Trophoblast cell (in vitro differentiated cells and primary cell): ENCODE measurements at regions not wholly inside any gene's neighbourhood (a gene's known extent, or its start where the extent isn't known, plus 50 kb on each side); places are given as distances from the start of the nearest gene placed in this dataset.

Source experiments
- DNase-seq, 2 donors: peaks; one replicate each; pipeline ENCODE4 v3.0.0-alpha.2; 2016
- H2AFZ ChIP-seq: 2 replicates; pipeline ENCODE4 v1.6.1; 2013; ENCODE audit warnings: low read length, moderate library complexity, mild to moderate bottlenecking; ENCODE audit not compliant: insufficient read depth, poor library complexity
- H2AK5ac ChIP-seq: 2 replicates; pipeline ENCODE4 v1.6.1; 2013; ENCODE audit warnings: mild to moderate bottlenecking, low read length
- H2BK120ac ChIP-seq: 2 replicates; pipeline ENCODE4 v1.6.1; 2013; ENCODE audit warnings: low read length, mild to moderate bottlenecking, moderate library complexity; ENCODE audit not compliant: insufficient read depth, poor library complexity
- H2BK12ac ChIP-seq: 2 replicates; pipeline ENCODE4 v1.6.1; 2013; ENCODE audit warnings: mild to moderate bottlenecking, low read length, moderate library complexity
- H2BK5ac ChIP-seq: 2 replicates; pipeline ENCODE4 v1.6.1; 2013; ENCODE audit warnings: low read length, low read depth, moderate library complexity, mild to moderate bottlenecking; ENCODE audit not compliant: poor library complexity
- H3K14ac ChIP-seq: 2 replicates; pipeline ENCODE4 v1.6.1; 2013; ENCODE audit warnings: mild to moderate bottlenecking, low read length
- H3K18ac ChIP-seq: 2 replicates; pipeline ENCODE4 v1.6.1; 2013; ENCODE audit warnings: mild to moderate bottlenecking, low read length
- H3K23ac ChIP-seq: 2 replicates; pipeline ENCODE4 v1.6.1; 2013; ENCODE audit warnings: low read length
- H3K27ac ChIP-seq: 2 replicates; pipeline ENCODE4 v1.5.1; 2013; ENCODE audit warnings: low read depth, mild to moderate bottlenecking, inconsistent platforms, low read length, moderate library complexity
- H3K27me3 ChIP-seq: 2 replicates; pipeline ENCODE4 v1.6.1; 2013; ENCODE audit warnings: inconsistent platforms, mild to moderate bottlenecking, low read length, moderate library complexity; ENCODE audit not compliant: insufficient read depth
- H3K36me3 ChIP-seq, 2 experiments: 1 replicate in 1 of 2; 2 replicates in 1 of 2; pipeline ENCODE4 v1.6.1; 2013; ENCODE audit warnings: low read length in 2 of 2, mild to moderate bottlenecking in 2 of 2, moderate library complexity in 1 of 2; ENCODE audit not compliant: insufficient read depth in 2 of 2, control insufficient read depth in 1 of 2
- H3K4ac ChIP-seq: 2 replicates; pipeline ENCODE4 v1.6.1; 2013; ENCODE audit warnings: low read depth, mild to moderate bottlenecking, low read length, moderate library complexity
- H3K4me1 ChIP-seq, 2 experiments: 1 replicate in 1 of 2; 2 replicates in 1 of 2; pipeline ENCODE4 v1.6.1; 2013; ENCODE audit warnings: low read length in 2 of 2, mild to moderate bottlenecking in 2 of 2, moderate library complexity in 1 of 2; ENCODE audit not compliant: insufficient read depth in 2 of 2, control insufficient read depth in 1 of 2
- H3K4me2 ChIP-seq: 2 replicates; pipeline ENCODE4 v1.6.1; 2013; ENCODE audit warnings: inconsistent platforms, mild to moderate bottlenecking, low read length, moderate library complexity
- H3K4me3 ChIP-seq: 2 replicates; pipeline ENCODE4 v1.5.1; 2013; ENCODE audit warnings: mild to moderate bottlenecking, low read depth, low read length, inconsistent platforms
- H3K79me1 ChIP-seq: one replicate; pipeline ENCODE4 v1.6.1; 2013; ENCODE audit warnings: low read length
- H3K79me2 ChIP-seq: 2 replicates; pipeline ENCODE4 v1.6.1; 2013; ENCODE audit warnings: low read length, mild to moderate bottlenecking; ENCODE audit not compliant: control insufficient read depth, insufficient read depth, poor library complexity
- H3K9ac ChIP-seq: 2 replicates; pipeline ENCODE4 v1.6.1; 2013; ENCODE audit warnings: mild to moderate bottlenecking, low read length
- H3K9me3 ChIP-seq: 2 replicates; pipeline ENCODE4 v1.6.1; 2013; ENCODE audit warnings: low read depth, mild to moderate bottlenecking, control low read depth, inconsistent platforms, low read length; ENCODE audit not compliant: insufficient read depth
- H4K12ac ChIP-seq: 2 replicates; pipeline ENCODE4 v1.6.1; 2013; ENCODE audit warnings: low read depth, mild to moderate bottlenecking, low read length, moderate library complexity
- H4K8ac ChIP-seq: 2 replicates; pipeline ENCODE4 v1.6.1; 2013; ENCODE audit warnings: low read depth, mild to moderate bottlenecking, low read length, moderate library complexity
- H4K91ac ChIP-seq: one replicate; pipeline ENCODE4 v1.6.1; 2013; ENCODE audit warnings: low read depth, mild to moderate bottlenecking, low read length, moderate library complexity
- WGBS: extraction: QIAGEN DNeasy Blood & Tissue Kit; methylation state at CpG from one replicate; pipeline ENCODE4 v1.1.7; 2013; ENCODE audit warnings: missing lambda C conversion rate; ENCODE audit not compliant: insufficient read length, insufficient coverage; ENCODE audit errors: extremely low coverage; 5-methylcytosine and 5-hydroxymethylcytosine counted together

- Histone ChIP-seq H3K9me3 (no peaks in the 10 kb centered on the region), H2AK5ac (no peak overlapping the region), H3K4ac (no peak overlapping the region), H3K4me1 (no peaks in the 10 kb centered on the region), H3K23ac (no peak overlapping the region), H3K18ac (no peak overlapping the region), H3K4me2 (no peak overlapping the region), H3K4me3 (no peak overlapping the region), H2BK5ac (no peak overlapping the region), H2BK12ac (no peak overlapping the region), H4K8ac (no peak overlapping the region), H2BK120ac (no peak overlapping the region), H2AFZ (no peak overlapping the region), H3K27ac (no peak overlapping the region), H3K9ac (no peak overlapping the region), H3K79me1 (no peaks in the 10 kb centered on the region), H3K14ac (no peak overlapping the region), H3K27me3 (no peaks in the 10 kb centered on the region), H4K12ac (no peak overlapping the region), H3K79me2 (no peaks in the 10 kb centered on the region), H4K91ac (no peak overlapping the region), H3K36me3 (no peaks in the 10 kb centered on the region)
- no peak for DNase-seq
- no CpG with 5 or more reads among the region's 3 CpGs for WGBS
These were observed 1220.0 kb upstream of the GJE1 start for GRCh38 chr6:140912686-140913085.

GRCh38 chr6:140909625-140910024 is 1223.1 kb upstream of the GJE1 start:
- no peak overlapping the region for H4K8ac ChIP-seq
- no peak for DNase-seq
- H3K79me1 ChIP-seq, result no peaks in the 10 kb centered on the region
- no peak overlapping the region for H3K27ac ChIP-seq
- no CpG with 5 or more reads among the region's 1 CpG for whole genome bisulfite sequencing
- H2BK5ac ChIP-seq, result no peak overlapping the region
- peaks cover 3% of the 10 kb centered on the region for H3K9me3 ChIP-seq
- no peak overlapping the region for H4K12ac ChIP-seq
- no peaks in the 10 kb centered on the region for H3K27me3 ChIP-seq
- H3K4ac ChIP-seq, result no peak overlapping the region
- no peak overlapping the region for H3K9ac ChIP-seq
- no peak overlapping the region for H2BK12ac ChIP-seq
- H3K4me2 ChIP-seq, result no peak overlapping the region
- H2AFZ ChIP-seq, result no peak overlapping the region
- H4K91ac ChIP-seq, result no peak overlapping the region
- no peak overlapping the region for H3K4me3 ChIP-seq
- H3K18ac ChIP-seq, result no peak overlapping the region
- no peak overlapping the region for H2BK120ac ChIP-seq
- H3K79me2 ChIP-seq, result no peaks in the 10 kb centered on the region
- no peak overlapping the region for H3K14ac ChIP-seq
- H2AK5ac ChIP-seq, result no peak overlapping the region
- no peaks in the 10 kb centered on the region for H3K4me1 ChIP-seq
- H3K23ac ChIP-seq, result no peak overlapping the region
- no peaks in the 10 kb centered on the region for H3K36me3 ChIP-seq

GRCh38 chr6:140909156-140909555 is 1223.6 kb upstream of the GJE1 start:
- no peak overlapping the region for H3K23ac ChIP-seq
- no peaks in the 10 kb centered on the region for H3K27me3 ChIP-seq
- H3K36me3 ChIP-seq, result no peaks in the 10 kb centered on the region
- H2BK5ac ChIP-seq, result no peak overlapping the region
- H2AFZ ChIP-seq, result no peak overlapping the region
- H3K9me3 ChIP-seq, result peaks cover 3% of the 10 kb centered on the region
- no peaks in the 10 kb centered on the region for H3K4me1 ChIP-seq
- no peak overlapping the region for H4K8ac ChIP-seq
- no peak overlapping the region for H3K4ac ChIP-seq
- H2BK12ac ChIP-seq, result no peak overlapping the region
- no peak overlapping the region for H3K9ac ChIP-seq
- H3K27ac ChIP-seq, result no peak overlapping the region
- H4K91ac ChIP-seq, result no peak overlapping the region
- no peak overlapping the region for H3K18ac ChIP-seq
- no peak for DNase-seq
- H2AK5ac ChIP-seq, result no peak overlapping the region
- no peak overlapping the region for H4K12ac ChIP-seq
- H2BK120ac ChIP-seq, result no peak overlapping the region
- no peaks in the 10 kb centered on the region for H3K79me2 ChIP-seq
- H3K4me2 ChIP-seq, result no peak overlapping the region
- no peak overlapping the region for H3K4me3 ChIP-seq
- no peaks in the 10 kb centered on the region for H3K79me1 ChIP-seq
- H3K14ac ChIP-seq, result no peak overlapping the region

GRCh38 chr6:140908505-140908904 is 1224.2 kb upstream of the GJE1 start:
- H2BK12ac ChIP-seq, result no peak overlapping the region
- no peak overlapping the region for H3K18ac ChIP-seq
- no peak overlapping the region for H2BK120ac ChIP-seq
- H3K79me2 ChIP-seq, result no peaks in the 10 kb centered on the region
- no peak overlapping the region for H2BK5ac ChIP-seq
- H4K8ac ChIP-seq, result no peak overlapping the region
- H4K91ac ChIP-seq, result no peak overlapping the region
- DNase-seq, result no peak
- H3K4me1 ChIP-seq, result no peaks in the 10 kb centered on the region
- no peaks in the 10 kb centered on the region for H3K79me1 ChIP-seq
- H2AK5ac ChIP-seq, result no peak overlapping the region
- H3K27ac ChIP-seq, result no peak overlapping the region
- no peak overlapping the region for H3K4ac ChIP-seq
- peaks cover 3% of the 10 kb centered on the region for H3K9me3 ChIP-seq
- H3K4me2 ChIP-seq, result no peak overlapping the region
- H3K9ac ChIP-seq, result no peak overlapping the region
- no peak overlapping the region for H4K12ac ChIP-seq
- H3K27me3 ChIP-seq, result no peaks in the 10 kb centered on the region
- H3K23ac ChIP-seq, result no peak overlapping the region
- H3K36me3 ChIP-seq, result no peaks in the 10 kb centered on the region
- no peak overlapping the region for H2AFZ ChIP-seq
- no peak overlapping the region for H3K14ac ChIP-seq
- H3K4me3 ChIP-seq, result no peak overlapping the region

- no peak overlapping the region for H2BK12ac ChIP-seq
- no peak overlapping the region for H2AK5ac ChIP-seq
- no peak overlapping the region for H2AFZ ChIP-seq
- H3K79me1 ChIP-seq, result no peaks in the 10 kb centered on the region
- no peaks in the 10 kb centered on the region for H3K36me3 ChIP-seq
- peaks cover 3% of the 10 kb centered on the region for H3K9me3 ChIP-seq
- no peak overlapping the region for H3K18ac ChIP-seq
- no peak overlapping the region for H2BK120ac ChIP-seq
- no peak overlapping the region for H3K27ac ChIP-seq
- no peak overlapping the region for H2BK5ac ChIP-seq
- H3K79me2 ChIP-seq, result no peaks in the 10 kb centered on the region
- no peak overlapping the region for H4K91ac ChIP-seq
- DNase-seq, result no peak
- no peak overlapping the region for H4K8ac ChIP-seq
- H3K4me3 ChIP-seq, result no peak overlapping the region
- no peak overlapping the region for H4K12ac ChIP-seq
- no peak overlapping the region for H3K4ac ChIP-seq
- H3K23ac ChIP-seq, result no peak overlapping the region
- no peaks in the 10 kb centered on the region for H3K27me3 ChIP-seq
- H3K4me1 ChIP-seq, result no peaks in the 10 kb centered on the region
- no CpG with 5 or more reads among the region's 9 CpGs for WGBS
- H3K4me2 ChIP-seq, result no peak overlapping the region
- no peak overlapping the region for H3K14ac ChIP-seq
- H3K9ac ChIP-seq, result no peak overlapping the region
These were observed 1225.5 kb upstream of the GJE1 start for GRCh38 chr6:140907235-140907634.
